Chondrocyte (in vitro differentiated cells): ENCODE measurements at regions not wholly inside any gene's neighbourhood (a gene's known extent, or its start where the extent isn't known, plus 50 kb on each side); places are given as distances from the start of the nearest gene placed in this dataset.

Experiments used
- DNase-seq: peaks from one replicate; pipeline ENCODE4 v3.0.0; 2021; ENCODE audit warnings: mixed read lengths, low spot score
- H3K27ac Mint-ChIP-seq: one replicate; pipeline ENCODE4 v1.8.0; 2021; ENCODE audit warnings: mild to moderate bottlenecking, moderate library complexity, mixed read lengths; ENCODE audit not compliant: unreplicated experiment
- H3K27me3 Mint-ChIP-seq: 2 replicates; pipeline ENCODE4 v1.8.0; 2021; ENCODE audit warnings: low read depth, mixed read lengths
- H3K36me3 Mint-ChIP-seq: 2 replicates; pipeline ENCODE4 v1.8.0; 2021; ENCODE audit warnings: low read depth, mixed read lengths
- H3K4me1 Mint-ChIP-seq: 2 replicates; pipeline ENCODE4 v1.8.0; 2021; ENCODE audit warnings: low read depth, mild to moderate bottlenecking, mixed read lengths
- H3K4me3 Mint-ChIP-seq: one replicate; pipeline ENCODE4 v1.8.0; 2021; ENCODE audit warnings: mild to moderate bottlenecking, moderate library complexity, mixed read lengths; ENCODE audit not compliant: unreplicated experiment
- H3K9me3 Mint-ChIP-seq: 2 replicates; pipeline ENCODE4 v1.8.0; 2021; ENCODE audit warnings: low read depth, mixed read lengths
- CTCF ChIP-seq: fragments of 200-600 bp; sonication (generic); IDR thresholded peaks from 2 replicates; pipeline ENCODE4 v1.5.0; 2021; ENCODE audit warnings: antibody characterized with exemption, mild to moderate bottlenecking, moderate library complexity

- H3K36me3 Mint-ChIP-seq = no peaks in the 10 kb centered on the region
- no peak for TF ChIP-seq CTCF
- no peak overlapping the region for H3K27ac Mint-ChIP-seq
- peaks cover 17% of the 10 kb centered on the region for H3K4me1 Mint-ChIP-seq
- no peak overlapping the region for H3K4me3 Mint-ChIP-seq
- no peaks in the 10 kb centered on the region for H3K9me3 Mint-ChIP-seq
- no peak for DNase-seq
- no peaks in the 10 kb centered on the region for H3K27me3 Mint-ChIP-seq
These were observed 857.7 kb downstream of the OTOL1 start for GRCh38 chr3:162354356-162354755.

- no peak overlapping the region for H3K27ac Mint-ChIP-seq
- H3K4me3 Mint-ChIP-seq = no peak overlapping the region
- no peaks in the 10 kb centered on the region for H3K27me3 Mint-ChIP-seq
- H3K36me3 Mint-ChIP-seq = no peaks in the 10 kb centered on the region
- no peak for DNase-seq
- no peak for TF ChIP-seq CTCF
- H3K4me1 Mint-ChIP-seq = peaks cover 28% of the 10 kb centered on the region
- no peaks in the 10 kb centered on the region for H3K9me3 Mint-ChIP-seq
These were observed 868.6 kb downstream of the OTOL1 start for GRCh38 chr3:162365066-162365719.

GRCh38 chr3:162366166-162366766 is 869.7 kb downstream of the OTOL1 start:
- DNase-seq = no peak
- Mint-ChIP-seq H3K4me3 (no peak overlapping the region), H3K9me3 (no peaks in the 10 kb centered on the region), H3K4me1 (peaks cover 35% of the 10 kb centered on the region), H3K27ac (no peak overlapping the region), H3K27me3 (no peaks in the 10 kb centered on the region), H3K36me3 (no peaks in the 10 kb centered on the region)
- TF ChIP-seq CTCF = no peak

GRCh38 chr3:162367429-162368260 is 871.0 kb downstream of the OTOL1 start:
- Mint-ChIP-seq H3K4me3 (no peak overlapping the region), H3K4me1 (peaks cover 35% of the 10 kb centered on the region), H3K27ac (no peak overlapping the region), H3K9me3 (no peaks in the 10 kb centered on the region), H3K36me3 (no peaks in the 10 kb centered on the region), H3K27me3 (no peaks in the 10 kb centered on the region)
- no peak for TF ChIP-seq CTCF
- no peak for DNase-seq

GRCh38 chr3:162368417-162368816 is 871.8 kb downstream of the OTOL1 start:
- TF ChIP-seq CTCF = no peak
- Mint-ChIP-seq H3K27me3 (no peaks in the 10 kb centered on the region), H3K27ac (no peak overlapping the region), H3K4me3 (no peak overlapping the region), H3K36me3 (no peaks in the 10 kb centered on the region), H3K9me3 (peaks cover 6% of the 10 kb centered on the region), H3K4me1 (peaks cover 35% of the 10 kb centered on the region)
- DNase-seq = no peak
